ENCODE measurements at regions not wholly inside any gene's neighbourhood (a gene's known extent, or its start where the extent isn't known, plus 50 kb on each side); places are given as distances from the start of the nearest gene placed in this dataset.
"Not testable (repeated sequence)": the region's sequence is repeated elsewhere in the genome, so short reads cannot be mapped to it uniquely, and the experiment has no call there.

DNA sequence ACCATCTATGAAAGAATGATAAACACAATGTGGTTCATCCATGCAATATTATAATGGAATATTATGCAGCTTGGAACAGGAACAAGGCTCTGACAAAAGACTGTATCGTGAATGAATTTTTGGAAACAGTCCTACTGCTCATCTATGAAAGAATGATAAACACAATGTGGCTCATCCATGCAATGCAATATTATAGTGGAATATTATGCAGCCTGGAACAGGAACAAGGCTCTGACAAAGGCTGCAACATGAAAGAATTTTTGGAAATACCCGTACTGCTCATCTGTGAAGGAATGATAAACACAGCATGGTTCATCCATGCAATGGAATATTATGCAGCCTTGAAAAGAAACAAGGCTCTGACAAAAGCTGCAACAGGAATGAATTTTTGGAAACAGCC lies 158.8 kb downstream of the CRLF2 start:
- DNase-seq: not testable (repeated sequence)

DNA sequence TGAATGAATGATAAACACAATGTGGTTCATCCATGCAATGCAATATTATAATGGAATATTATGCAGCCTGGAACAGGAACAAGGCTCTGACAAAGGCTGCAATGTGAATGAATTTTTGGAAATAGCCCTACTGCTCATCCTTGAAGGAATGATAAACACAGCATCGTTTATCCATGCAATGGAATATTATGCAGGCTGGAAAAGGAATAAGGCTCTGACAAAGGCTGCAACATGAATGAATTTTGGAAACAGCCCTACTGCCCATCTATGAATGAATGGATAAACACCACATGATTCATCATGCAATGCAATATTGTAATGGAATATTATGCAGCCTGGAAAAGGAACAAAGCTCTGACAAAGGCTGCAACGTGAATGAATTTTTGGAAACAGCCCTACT lies 159.4 kb downstream of the CRLF2 start:
- DNase-seq: no peak

DNA sequence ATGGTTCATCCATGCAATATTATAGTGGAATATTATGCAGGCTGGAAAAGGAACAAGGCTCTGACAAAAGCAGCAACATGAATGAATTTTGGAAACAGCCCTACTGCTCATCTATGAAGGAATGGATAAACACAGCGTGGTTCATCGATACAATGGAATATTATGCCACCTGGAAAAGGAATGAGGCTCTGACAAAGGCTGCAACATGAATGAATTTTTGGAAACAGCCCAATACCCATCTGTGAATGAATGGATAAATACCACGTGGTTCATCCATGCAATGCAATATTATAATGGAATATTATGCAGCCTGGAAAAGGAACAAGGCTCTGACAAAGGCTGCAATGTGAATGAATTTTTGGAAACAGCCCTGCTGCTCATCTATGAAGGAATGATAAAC lies 160.4 kb downstream of the CRLF2 start:
- DNase-seq: no peak

DNA sequence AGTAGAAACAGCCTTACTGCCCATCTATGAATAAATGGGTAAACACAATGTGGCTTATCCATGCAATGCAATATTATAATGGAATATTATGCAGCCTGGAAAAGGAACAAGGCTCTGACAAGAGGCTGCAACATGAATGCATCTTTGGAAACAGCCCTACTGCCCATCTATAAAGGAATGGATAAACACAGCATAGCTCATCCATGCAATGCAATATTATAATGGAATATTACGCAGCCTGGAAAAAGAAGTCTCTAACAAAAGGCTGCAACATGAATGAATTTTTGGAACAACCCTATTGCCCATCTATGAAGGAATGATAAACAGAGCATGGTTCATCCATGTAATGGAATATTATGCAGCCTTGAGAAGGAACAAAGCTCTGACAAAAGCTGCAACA lies 161.0 kb downstream of the CRLF2 start:
- DNase-seq: no peak

DNA sequence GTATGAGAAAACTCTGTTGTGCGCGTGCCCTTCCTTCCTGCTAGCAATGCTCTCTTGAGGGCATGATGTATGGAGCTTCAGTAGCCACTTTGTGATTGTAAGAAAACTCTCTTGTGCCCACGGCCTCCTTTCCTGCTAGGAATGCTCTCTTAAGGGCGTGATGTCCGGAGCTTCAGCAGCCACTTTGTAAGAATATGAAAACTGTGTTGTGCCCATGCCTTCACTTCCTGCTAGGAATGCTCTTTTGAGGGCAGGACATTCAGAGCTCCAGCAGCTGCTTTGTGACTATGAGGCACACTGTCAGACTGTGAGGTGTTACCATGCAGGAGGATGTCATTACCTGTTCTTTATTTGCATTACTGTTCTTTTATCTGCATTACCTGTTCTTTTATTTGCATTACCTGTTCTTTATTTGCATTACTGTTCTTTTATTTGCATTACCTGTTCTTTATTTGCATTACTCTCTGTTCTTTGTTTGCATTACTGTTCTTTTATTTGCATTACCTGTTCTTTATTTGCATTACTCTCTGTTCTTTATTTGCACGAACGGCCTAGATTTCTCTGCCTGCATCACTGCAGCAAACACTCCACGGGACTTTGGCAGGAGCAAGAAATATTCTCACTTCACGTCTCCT lies 166.7 kb downstream of the CRLF2 start:
- no peak for DNase-seq

DNA sequence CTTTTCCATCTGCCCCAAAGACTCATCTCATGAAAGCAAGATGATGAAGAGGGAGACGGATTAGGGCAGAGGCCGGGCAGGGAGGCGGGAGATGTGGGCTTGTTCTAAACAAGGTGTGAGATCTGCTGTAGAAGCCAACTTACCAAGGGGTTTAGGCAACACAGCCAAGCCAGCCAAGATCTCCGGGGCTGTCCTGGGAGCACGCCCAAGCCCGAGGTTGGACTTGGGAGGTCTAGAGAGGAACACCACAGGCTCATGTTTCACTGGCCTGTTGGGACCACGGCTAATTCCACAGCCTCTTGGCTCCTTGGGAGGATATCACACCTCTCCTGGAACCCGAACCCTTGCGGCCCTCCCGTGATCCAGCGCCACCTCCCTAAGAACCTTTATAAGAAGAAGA lies 171.4 kb downstream of the CRLF2 start:
- no peak for DNase-seq

DNA sequence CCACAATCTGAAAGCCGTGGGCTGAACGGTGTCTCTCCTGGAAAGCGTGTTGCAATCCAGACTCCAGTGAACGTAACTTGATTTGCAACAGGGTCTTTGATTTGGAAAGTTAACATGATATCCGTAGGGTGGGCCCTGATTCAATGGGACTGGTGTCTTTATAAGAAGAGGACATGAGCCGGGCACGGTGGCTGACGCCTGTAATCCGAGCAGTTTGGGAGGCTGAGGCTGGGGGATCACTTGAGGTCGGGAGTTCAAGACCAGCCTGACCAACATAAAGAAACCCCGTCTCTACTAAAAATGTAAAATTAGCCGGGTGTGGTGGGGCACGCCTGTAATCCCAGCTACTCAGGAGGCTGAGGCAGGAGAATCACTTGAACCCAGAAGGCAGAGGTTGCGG lies 176.5 kb downstream of the CRLF2 start:
- DNase-seq: not testable (repeated sequence)

DNA sequence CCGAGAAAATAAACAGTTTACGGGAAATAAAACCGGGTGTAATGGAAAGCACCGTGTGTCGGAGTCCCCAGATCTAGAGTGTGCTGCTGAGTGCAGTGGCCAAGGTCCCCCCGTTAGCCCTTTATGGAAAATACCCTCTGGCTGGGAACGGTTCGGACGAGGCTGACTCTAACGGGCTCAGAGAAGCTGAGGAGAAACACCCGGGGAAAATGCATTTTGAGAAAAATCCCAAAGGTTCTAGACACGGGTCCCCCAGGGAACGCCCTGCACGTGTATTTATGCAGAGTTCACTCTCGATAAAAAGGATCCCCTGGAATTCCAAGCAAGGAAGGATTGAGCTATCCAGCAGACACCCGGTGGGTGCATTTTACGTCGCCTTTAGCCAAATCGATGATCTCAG lies 177.2 kb downstream of the CRLF2 start:
- no peak for DNase-seq

DNA sequence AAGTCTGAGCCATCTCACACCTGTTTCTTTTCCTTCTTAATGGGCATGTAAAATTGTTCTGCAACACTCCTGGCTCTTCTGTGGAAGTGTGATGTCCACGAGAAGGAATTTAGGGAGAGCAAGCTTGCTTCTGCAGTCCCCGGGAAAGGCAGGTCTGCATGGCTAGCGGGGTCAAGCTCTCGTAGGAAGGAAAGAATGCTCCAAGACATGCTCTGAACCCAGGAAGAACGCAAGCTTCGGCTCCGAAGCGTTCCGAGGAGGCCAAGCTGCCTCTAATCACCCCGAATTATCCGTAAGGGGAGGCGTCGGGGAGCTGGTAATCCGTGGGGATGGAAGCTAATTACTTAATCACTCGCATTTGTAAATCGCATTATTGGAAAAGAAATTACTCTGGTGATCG lies 177.7 kb downstream of the CRLF2 start:
- no peak for DNase-seq

DNA sequence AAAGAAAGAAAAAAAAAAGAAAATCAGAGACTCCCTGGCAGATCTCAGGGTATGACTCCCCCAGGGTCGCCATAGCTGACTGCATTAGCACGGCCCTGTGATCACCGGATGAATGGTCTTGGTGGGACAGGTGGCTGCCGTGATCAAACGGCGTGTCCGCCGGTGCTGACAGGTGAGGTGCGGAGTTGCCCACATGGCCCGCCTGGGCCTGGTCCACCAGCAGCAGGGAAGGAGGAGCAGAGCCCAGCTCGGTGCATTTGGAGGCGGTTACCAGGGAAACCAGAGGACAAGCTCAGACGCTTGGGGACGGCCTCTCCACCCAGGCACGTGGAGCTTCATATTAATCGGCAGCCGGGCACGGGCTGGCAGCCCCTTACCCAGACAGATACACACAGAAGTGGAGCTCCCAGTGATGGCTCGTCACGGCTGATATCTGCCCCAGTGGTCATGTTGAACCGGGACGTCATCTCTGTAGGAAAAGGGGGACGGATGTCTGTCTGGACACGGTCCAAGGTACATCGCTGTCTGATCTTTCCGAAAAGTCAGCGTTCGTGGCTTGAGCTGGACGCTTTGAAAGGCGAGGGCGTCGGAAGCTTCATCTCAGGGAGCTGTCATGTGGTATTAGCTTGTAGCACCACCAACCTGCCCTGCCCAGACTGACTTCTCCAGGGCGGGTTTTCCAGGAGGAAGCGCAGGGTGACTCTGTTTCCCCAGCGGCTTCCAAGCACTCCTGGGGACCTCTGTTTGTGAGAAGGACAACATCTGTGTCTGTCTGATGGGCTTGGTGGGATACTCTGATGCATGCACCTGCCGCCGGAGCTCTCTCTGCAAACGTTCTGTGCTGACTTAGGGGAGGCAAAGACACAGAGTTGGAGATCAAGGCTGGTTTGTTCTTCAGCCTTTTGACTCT lies 180.7 kb downstream of the CRLF2 start:
- no peak for DNase-seq

DNA sequence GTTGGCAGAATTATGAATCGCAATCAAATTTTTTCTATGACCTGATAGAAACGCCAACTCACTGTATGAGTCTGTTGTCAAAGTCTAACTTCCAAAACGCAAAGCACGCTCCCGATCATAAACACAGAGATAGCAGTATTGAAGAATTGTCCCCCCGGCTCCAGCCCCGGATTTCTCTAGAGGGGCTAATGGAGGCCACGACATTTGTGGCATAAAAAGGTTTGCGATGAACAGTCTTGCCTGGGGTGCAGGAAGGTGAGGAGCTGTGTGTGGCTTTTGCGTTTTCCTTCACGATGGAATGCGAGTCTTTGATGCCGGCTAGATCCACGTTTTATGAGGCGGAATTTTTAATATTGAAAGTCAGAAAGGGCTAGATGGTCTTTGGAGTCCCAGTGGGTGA lies 183.0 kb downstream of the CRLF2 start:
- no peak for DNase-seq

DNA sequence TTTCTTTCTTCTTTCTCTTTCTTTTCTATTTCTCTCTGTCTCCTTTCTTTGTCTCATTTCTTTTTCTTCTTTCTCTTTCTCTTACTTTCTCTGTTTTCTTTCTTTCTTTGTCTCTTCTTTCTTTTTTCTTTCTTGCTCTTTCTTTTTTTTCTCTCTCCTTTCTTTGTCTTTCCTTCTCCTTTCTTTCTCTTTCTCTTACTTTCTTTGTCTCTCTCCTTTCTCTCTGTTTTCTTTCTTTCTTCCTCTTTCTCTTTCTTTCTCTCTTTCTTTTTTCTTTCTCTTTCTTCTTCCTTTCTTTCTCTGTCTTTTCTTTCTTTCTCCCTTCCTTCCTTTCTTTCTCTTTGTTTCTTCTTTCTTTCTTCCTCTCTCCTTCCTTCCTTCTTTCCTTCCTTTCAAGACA lies 184.8 kb downstream of the CRLF2 start:
- no peak for DNase-seq

DNA sequence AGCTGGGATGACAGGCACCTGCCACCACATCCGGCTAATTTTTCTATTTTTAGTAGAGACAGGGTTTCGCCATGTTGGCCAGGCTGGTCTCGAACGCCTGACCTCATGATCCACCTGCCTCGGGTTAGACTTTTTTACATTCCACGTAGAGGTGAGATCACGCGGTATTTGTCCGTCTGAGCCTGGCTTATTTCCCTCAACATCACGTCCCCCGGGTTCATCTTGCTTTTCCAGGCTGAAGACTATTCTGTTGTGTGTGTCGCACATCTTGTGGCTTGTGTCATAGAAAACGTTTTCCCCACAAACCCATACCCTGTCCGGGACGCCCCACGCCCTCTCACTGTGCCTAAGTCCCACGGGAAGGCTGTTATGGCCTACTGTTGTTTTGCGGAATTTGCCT lies 185.3 kb downstream of the CRLF2 start:
- no peak for DNase-seq

DNA sequence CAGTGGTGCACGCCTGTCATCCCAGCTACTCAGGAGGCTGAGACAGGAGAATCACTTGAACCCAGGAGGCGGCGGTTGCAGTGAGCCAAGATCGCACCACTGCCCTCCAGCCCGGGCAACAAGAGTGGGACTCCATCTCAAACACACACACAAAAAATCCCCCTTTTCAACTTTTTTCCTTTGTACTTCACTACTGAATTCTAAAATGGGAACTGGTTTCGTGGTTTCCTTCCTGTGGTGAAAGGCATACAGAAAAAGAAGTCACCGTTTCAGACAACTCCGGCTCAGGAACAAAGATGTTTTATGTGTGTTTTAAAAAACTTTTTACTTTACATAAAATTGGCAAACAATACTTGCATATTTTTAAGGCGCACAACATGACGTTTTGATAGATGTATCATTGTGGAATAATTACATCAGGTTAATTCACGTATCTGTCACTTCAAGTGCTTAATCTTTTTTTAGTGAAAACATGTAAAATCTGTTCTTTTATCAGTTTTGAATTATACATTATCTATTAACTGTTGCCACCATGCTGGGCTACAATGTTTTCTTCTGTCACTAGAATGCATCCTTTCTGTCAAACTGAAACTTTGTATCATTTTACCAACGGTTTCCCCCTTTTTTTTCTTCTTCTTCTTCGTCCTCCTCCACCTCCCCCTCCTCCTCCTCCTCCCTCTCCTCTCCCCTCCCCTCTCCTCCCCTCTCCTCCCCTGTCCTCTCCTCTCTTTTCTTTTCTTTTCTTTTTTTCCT lies 186.0 kb downstream of the CRLF2 start:
- no peak for DNase-seq

DNA sequence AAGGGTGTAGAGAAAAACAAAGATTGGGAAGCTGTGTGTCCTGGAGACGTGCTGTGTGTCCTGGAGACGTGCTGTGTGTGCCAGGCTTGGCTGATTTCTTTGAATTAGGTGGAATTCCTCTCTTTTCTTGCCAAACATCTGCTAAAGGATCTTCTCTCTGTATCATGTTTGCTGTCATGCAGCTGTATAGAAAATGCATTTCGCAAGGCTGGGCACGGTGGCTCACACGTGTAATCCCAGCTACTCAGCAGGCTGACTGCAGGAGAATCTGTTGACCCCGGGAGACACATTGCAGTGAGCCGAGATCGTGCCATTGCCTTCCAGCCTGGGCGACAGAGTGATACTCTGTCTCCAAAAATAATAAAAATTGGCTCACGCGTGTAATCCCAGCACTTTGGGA lies 187.0 kb downstream of the CRLF2 start:
- no peak for DNase-seq

DNA sequence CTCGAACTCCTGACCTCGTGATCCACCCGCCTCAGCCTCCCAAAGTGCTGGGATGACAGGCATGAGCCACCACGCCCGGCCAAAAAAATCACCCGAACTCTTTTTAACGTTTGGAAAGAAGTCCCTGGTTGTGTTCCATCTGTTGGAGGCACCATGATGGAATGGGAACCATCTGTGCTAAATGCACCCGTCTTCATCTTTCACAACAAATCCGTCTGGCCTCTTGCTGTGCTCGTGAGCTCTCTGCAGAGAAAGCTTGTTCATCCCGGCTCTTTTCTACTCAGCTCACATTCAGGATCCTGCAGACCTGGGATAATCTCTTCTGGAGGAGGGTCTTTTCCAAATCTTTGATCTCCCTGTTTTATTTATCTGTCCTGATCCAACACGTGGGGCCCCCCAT lies 188.8 kb downstream of the CRLF2 start:
- DNase-seq: no peak

DNA sequence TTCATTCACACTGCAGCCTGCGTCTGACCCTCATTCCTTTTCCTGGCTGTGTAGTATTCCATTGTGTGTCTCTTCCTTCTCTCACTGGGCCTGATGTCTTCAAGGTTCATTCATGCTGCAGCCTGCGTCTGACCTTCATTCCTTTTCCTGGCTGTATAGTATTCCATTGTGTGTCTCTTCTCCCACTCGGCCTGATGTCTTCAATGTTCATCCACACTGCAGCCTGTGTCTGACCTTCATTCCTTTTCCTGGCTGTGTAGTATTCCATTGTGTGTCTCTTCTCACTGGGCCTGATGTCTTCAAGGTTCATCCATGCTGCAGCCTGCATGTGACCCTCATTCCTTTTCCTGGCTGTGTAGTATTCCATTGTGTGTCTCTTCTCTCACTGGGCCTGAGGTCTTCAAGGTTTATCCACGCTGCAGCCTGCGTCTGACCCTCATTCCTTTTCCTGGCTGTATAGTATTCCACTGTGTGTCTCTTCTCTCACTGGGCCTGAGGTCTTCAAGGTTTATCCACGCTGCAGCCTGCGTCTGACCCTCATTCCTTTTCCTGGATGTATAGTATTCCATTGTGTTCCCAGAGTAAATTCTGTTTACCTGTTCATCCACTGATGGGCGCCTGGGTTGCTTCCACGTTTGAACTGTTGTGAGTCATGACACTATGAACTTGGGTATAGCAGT lies 191.0 kb downstream of the CRLF2 start:
- not testable (repeated sequence) for DNase-seq

DNA sequence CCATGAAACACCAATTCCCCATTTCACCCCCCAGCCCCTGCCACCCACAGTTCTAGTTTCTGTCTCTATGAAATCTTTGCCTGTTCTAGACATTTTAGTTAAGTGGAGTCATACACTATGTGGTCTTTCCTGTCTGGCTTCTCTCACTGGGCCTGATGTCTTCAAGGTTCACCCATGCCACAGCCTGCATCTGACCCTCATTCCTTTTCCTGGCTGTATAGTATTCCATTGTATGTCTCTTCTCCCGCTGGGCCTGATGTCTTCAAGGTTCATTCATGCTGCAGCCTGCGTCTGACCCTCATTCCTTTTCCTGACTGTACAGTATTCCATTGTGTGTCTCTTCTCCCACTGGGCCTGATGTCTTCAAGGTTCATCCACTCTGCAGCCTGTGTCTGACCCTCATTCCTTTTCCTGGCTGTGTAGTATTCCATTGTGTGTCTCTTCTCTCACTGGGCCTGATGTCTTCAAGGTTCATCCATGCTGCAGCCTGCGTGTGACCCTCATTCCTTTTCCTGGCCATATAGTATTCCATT lies 191.7 kb downstream of the CRLF2 start:
- no peak for DNase-seq

DNA sequence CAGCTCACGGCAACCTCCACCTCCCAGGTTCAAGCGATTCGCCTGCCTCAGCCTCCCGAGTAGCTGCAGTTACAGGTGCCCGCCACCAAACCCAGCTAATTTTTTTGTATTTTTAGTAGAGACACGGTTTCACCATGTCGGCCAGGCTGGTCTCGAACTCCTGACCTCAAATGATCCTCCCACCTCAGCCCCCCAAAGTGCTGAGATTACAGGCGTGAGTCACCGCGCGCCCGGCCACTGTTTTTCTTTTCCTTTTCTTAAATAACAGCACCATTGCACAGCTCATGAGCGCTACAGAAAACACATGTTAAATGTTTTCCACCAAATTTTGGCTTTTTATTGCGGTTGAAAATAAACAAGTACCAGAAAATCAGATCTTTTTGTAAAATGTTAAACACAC lies 195.5 kb downstream of the CRLF2 start:
- not testable (repeated sequence) for DNase-seq

DNA sequence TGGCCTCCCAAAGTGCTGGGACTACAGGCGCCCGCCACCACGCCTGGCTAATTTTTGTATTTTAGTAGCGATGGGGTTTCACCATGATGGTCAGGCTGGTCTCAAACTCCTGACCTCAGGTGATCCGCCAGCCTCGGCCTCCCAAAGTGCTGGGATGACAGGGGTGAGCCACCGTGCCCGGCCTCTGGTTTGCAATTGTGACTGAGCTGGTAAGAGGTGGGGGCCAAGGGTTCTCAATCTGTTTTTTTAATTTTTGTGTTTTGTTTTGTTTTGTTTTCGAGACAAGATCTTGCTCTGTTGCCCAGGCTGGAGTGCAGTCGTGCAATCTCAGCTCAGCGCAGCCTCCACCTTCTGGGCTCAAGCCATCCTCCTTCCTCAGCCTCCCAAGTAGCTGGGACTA lies 196.2 kb downstream of the CRLF2 start:
- not testable (repeated sequence) for DNase-seq

DNA sequence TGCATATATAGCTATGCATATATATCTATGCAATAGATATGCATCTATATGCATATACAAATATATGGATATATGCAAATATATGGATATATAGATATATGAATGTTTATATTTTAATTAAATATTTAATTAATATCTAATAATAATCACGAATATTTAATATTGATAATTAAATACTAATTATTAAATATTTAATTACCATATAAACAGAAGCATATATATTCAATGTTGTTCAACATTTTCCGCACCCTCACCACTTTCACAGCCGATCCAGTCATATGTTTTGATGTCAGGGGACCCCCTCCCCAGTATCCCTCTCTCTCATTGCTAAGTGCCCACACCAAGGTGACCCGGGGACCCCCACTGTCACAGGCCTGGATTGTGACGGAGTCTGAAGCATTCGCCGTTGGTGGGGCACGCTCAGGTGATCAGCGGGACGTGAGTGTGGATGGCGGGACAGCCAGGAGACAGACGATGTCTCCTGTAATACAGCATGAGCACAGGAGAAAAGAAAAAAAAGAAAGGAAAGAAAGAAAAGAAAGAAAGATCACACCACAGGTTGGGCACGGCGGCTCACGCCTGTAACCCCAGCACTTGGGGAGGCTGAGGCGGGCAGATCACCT lies 199.7 kb downstream of the CRLF2 start:
- DNase-seq: no peak

DNA sequence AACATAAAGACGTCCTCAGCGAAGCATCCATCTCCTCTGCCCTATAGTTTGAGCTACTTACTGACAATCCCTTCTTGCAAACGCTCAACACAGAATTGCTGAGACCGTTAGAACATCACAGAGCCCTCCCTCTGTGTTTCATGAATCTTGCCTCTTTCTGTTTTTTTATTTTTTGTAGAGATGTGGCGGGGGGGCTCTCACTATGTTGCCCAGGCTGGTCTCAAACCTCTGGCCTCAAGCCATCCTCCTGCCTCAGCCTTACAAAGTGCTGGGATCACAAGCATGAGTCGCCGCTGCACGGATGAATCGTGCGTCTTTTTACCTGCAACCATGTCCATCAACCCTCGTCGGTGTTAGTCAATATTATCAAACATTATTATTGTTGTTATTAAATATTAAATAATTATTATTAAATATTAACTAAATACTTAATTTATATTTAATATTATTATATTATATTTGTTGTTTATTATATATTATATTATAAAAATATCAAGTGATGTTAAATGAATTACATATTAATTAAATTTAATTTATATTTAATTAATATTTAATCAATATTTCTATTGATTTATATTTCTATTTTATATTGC lies 200.7 kb downstream of the CRLF2 start:
- DNase-seq: no peak
